WTC11 (cell line): ENCODE measurements at regions not wholly inside any gene's neighbourhood (a gene's known extent, or its start where the extent isn't known, plus 50 kb on each side); places are given as distances from the start of the nearest gene placed in this dataset.

ENCODE experiments used
- CREB1 ChIP-seq: sonication (generic); formaldehyde crosslinking; IDR thresholded peaks from 2 replicates; pipeline ENCODE4 v1.8.0; 2023; ENCODE audit warnings: mild to moderate bottlenecking, missing genetic modification reagents
- FOXJ3 ChIP-seq: sonication (generic); formaldehyde crosslinking; IDR thresholded peaks from 2 replicates; pipeline ENCODE4 v1.9.0; 2021; ENCODE audit warnings: missing genetic modification reagents, mild to moderate bottlenecking, borderline replicate concordance
- USF2 ChIP-seq: sonication (generic); formaldehyde crosslinking; IDR thresholded peaks from 2 replicates; pipeline ENCODE4 v1.8.1; 2023; ENCODE audit warnings: mild to moderate bottlenecking, missing genetic modification reagents, moderate library complexity
- TF ChIP-seq, protein P1 (sequence below): fragments of 200-600 bp; IDR thresholded peaks from 2 replicates; pipeline ENCODE4 v1.8.0; 2022; ENCODE audit warnings: antibody characterized with exemption

GRCh38 chr5:100646691-100647090 lies 111.5 kb downstream of the FAM174A start:
- TF ChIP-seq, protein P1, sequence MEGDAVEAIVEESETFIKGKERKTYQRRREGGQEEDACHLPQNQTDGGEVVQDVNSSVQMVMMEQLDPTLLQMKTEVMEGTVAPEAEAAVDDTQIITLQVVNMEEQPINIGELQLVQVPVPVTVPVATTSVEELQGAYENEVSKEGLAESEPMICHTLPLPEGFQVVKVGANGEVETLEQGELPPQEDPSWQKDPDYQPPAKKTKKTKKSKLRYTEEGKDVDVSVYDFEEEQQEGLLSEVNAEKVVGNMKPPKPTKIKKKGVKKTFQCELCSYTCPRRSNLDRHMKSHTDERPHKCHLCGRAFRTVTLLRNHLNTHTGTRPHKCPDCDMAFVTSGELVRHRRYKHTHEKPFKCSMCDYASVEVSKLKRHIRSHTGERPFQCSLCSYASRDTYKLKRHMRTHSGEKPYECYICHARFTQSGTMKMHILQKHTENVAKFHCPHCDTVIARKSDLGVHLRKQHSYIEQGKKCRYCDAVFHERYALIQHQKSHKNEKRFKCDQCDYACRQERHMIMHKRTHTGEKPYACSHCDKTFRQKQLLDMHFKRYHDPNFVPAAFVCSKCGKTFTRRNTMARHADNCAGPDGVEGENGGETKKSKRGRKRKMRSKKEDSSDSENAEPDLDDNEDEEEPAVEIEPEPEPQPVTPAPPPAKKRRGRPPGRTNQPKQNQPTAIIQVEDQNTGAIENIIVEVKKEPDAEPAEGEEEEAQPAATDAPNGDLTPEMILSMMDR = no peak
- TF ChIP-seq CREB1 (CRISPR knock-in tag) (no peak), FOXJ3 (CRISPR knock-in tag) (no peak), USF2 (CRISPR knock-in tag) (no peak)
